GM23338 (cell line): ENCODE measurements at regions not wholly inside any gene's neighbourhood (a gene's known extent, or its start where the extent isn't known, plus 50 kb on each side); places are given as distances from the start of the nearest gene placed in this dataset.

Source experiments
- CREB1 ChIP-seq: fragments of 250-450 bp; sonication (Bioruptor Pico); IDR thresholded peaks from 2 replicates; pipeline ENCODE4 v1.5.0; 2020; ENCODE audit warnings: low read depth, mild to moderate bottlenecking, moderate library complexity
- CTCF ChIP-seq, 2 experiments: fragments of 200-600 bp in 1 of 2; sonication (generic) in 1 of 2; conservative IDR thresholded peaks; 2 replicates each; pipeline versions ENCODE4 v1.5.1 to v1.6.1; 2016 to 2017; ENCODE audit warnings: antibody characterized with exemption in 2 of 2, low read depth in 2 of 2, mild to moderate bottlenecking in 2 of 2, moderate library complexity in 1 of 2
- ETS1 ChIP-seq: IDR thresholded peaks from 2 replicates; pipeline ENCODE4 v1.6.1; 2016; ENCODE audit warnings: antibody characterized with exemption
- EZH2 ChIP-seq: fragments of 200-600 bp; sonication (generic); IDR thresholded peaks from one replicate; pipeline ENCODE4 v1.8.0; 2017; ENCODE audit warnings: antibody characterized with exemption, mild to moderate bottlenecking, low read depth; ENCODE audit not compliant: unreplicated experiment
- EZH2phosphoT487 ChIP-seq: fragments of 200-600 bp; sonication (generic); IDR thresholded peaks from one replicate; pipeline ENCODE4 v1.8.1; 2018; ENCODE audit warnings: antibody characterized with exemption; ENCODE audit not compliant: unreplicated experiment
- JUNB ChIP-seq: IDR thresholded peaks from one replicate; pipeline ENCODE4 v1.6.1; 2016; ENCODE audit warnings: antibody characterized with exemption; ENCODE audit not compliant: unreplicated experiment
- NANOG ChIP-seq: IDR thresholded peaks from 2 replicates; pipeline ENCODE4 v1.6.1; 2016; ENCODE audit warnings: antibody characterized with exemption, borderline replicate concordance
- POLR2AphosphoS5 ChIP-seq: IDR thresholded peaks from 2 replicates; pipeline ENCODE4 v1.6.1; 2016; ENCODE audit warnings: antibody characterized with exemption, low read depth
- REST ChIP-seq: IDR thresholded peaks from one replicate; pipeline ENCODE4 v1.6.1; 2018; ENCODE audit warnings: antibody characterized with exemption; ENCODE audit not compliant: unreplicated experiment
- STAT1 ChIP-seq: IDR thresholded peaks from one replicate; pipeline ENCODE4 v1.6.1; 2016; ENCODE audit warnings: antibody characterized with exemption; ENCODE audit not compliant: unreplicated experiment
- ZNF114 ChIP-seq: fragments of 250-450 bp; sonication (Bioruptor Pico); IDR thresholded peaks from 2 replicates; pipeline ENCODE4 v1.5.0; 2020; ENCODE audit warnings: mild to moderate bottlenecking, moderate library complexity
- ZNF331 ChIP-seq: fragments of 250-450 bp; sonication (Bioruptor Pico); IDR thresholded peaks from 2 replicates; pipeline ENCODE4 v1.5.0; 2020; ENCODE audit warnings: low read depth, mild to moderate bottlenecking, moderate library complexity
- ZNF462 ChIP-seq: fragments of 250-450 bp; sonication (Bioruptor Pico); IDR thresholded peaks from 2 replicates; pipeline ENCODE4 v1.5.0; 2020; ENCODE audit warnings: mild to moderate bottlenecking, moderate library complexity

- TF ChIP-seq CTCF (conservative IDR thresholded peaks at IDR 0.05; ENCODE audit: low read depth in 2 of 2) = no peak
- TF ChIP-seq EZH2phosphoT487 = no peak
- no peak for TF ChIP-seq CREB1 (CRISPR knock-in tag)
- no peak for TF ChIP-seq POLR2AphosphoS5
- TF ChIP-seq EZH2 = no peak
- no peak for TF ChIP-seq JUNB
- TF ChIP-seq STAT1 = no peak
- TF ChIP-seq REST = no peak
- no peak for TF ChIP-seq ZNF331
- no peak for TF ChIP-seq ZNF114 (CRISPR knock-in tag)
- no peak for TF ChIP-seq ZNF462 (CRISPR knock-in tag)
- no peak for TF ChIP-seq NANOG
- TF ChIP-seq ETS1 = no peak
These were observed 310.3 kb downstream of the CDH26 start for GRCh38 chr20:60268491-60268890.
